K562 (cell line): ENCODE measurements at regions not wholly inside any gene's neighbourhood (a gene's known extent, or its start where the extent isn't known, plus 50 kb on each side); places are given as distances from the start of the nearest gene placed in this dataset.
"Not testable (repeated sequence)": the region's sequence is repeated elsewhere in the genome, so short reads cannot be mapped to it uniquely, and the experiment has no call there.

Experiments used
- ATAC-seq: fragments of 200-7000 bp; cut with Tn5 transposase; 3 replicates; pipeline ENCODE4 v1.9.1; 2020; ENCODE audit warnings: moderate library complexity
- BruUV-seq: library from RNA; stranded (reverse); fragments of 400-500 nt; replicated peaks from 2 replicates; lab custom pipeline; 2021; lab: Mats Ljungman, UMichigan
- CTCF ChIA-PET: fragments of 300-600 bp; formaldehyde crosslinking; extraction: SDS; loops from one replicate; lab custom pipeline; 2021; ENCODE audit warnings: low intra/inter-chr PET ratio; lab: Yijun Ruan, JAX
- POLR2A ChIA-PET: fragments of 300-600, 350-650 bp; sonication (Branson Sonifier 250); formaldehyde crosslinking; extraction: SDS; loops from one replicate; lab custom pipeline; 2021; ENCODE audit warnings: antibody characterized with exemption, inconsistent platforms; lab: Yijun Ruan, JAX
- DNase-seq, 4 experiments: peaks; one replicate each; pipeline versions ENCODE4 v3.0.0 to v3.0.0-alpha.2; 2011 to 2018; ENCODE audit warnings: low spot score in 3 of 4, mixed read lengths in 3 of 4; ENCODE audit errors: extremely low read depth in 1 of 4
- FAIRE-seq: peaks from 2 replicates; lab custom pipeline; 2011; peaks lifted over from hg19 to GRCh38; lab: Jason Lieb, UNC
- H2AFZ ChIP-seq: 2 replicates; pipeline ENCODE4 v1.6.0; 2011; ENCODE audit warnings: low read depth, low read length, control low read depth, inconsistent platforms
- H3K27ac ChIP-seq: fragments of 200-600 bp; 3 replicates; pipeline ENCODE4 v1.8.0; 2011; ENCODE audit warnings: low read depth, mild to moderate bottlenecking, control low read depth, inconsistent platforms, low read length, moderate library complexity, mixed read lengths; ENCODE audit errors: extremely low read depth
- H3K27me3 ChIP-seq, 2 experiments: fragments of 300-600 bp in 1 of 2; 2 replicates in 1 of 2; 3 replicates in 1 of 2; pipeline versions ENCODE4 v1.6.0 to v1.8.0; 2011; ENCODE audit warnings: inconsistent platforms in 2 of 2, low read length in 2 of 2, mild to moderate bottlenecking in 1 of 2, mixed read lengths in 1 of 2, moderate library complexity in 1 of 2; ENCODE audit not compliant: control insufficient read depth in 2 of 2, insufficient read depth in 2 of 2
- H3K36me3 ChIP-seq: fragments of 300-600 bp; 3 replicates; pipeline ENCODE4 v1.8.0; 2011; ENCODE audit warnings: mild to moderate bottlenecking, low read length, inconsistent platforms; ENCODE audit not compliant: control insufficient read depth, insufficient read depth
- H3K4me1 ChIP-seq, 2 experiments: fragments of 200-600 bp in 1 of 2; replicated peaks in 1 of 2; 2 replicates in 1 of 2; 3 replicates in 1 of 2; pipeline versions ENCODE4 v1.5.1 to v1.8.0; 2011; ENCODE audit warnings: inconsistent platforms in 2 of 2, low read length in 2 of 2, mild to moderate bottlenecking in 1 of 2, mixed read lengths in 1 of 2, moderate library complexity in 1 of 2; ENCODE audit not compliant: control insufficient read depth in 2 of 2, insufficient read depth in 2 of 2
- H3K4me2 ChIP-seq: 2 replicates; pipeline ENCODE4 v1.6.1; 2011; ENCODE audit warnings: low read length, control low read depth, inconsistent platforms, mixed read lengths; ENCODE audit not compliant: insufficient read depth
- H3K4me3 ChIP-seq: fragments of 200-600 bp; sonication (generic), shearing (Covaris generic); 2 replicates; pipeline ENCODE4 v1.5.1; 2016; ENCODE audit warnings: control low read depth, inconsistent platforms
- H3K79me2 ChIP-seq: fragments of 200-600 bp; 3 replicates; pipeline ENCODE4 v1.8.0; 2011; ENCODE audit warnings: low read length, inconsistent platforms; ENCODE audit not compliant: control insufficient read depth, insufficient read depth
- H3K9ac ChIP-seq, 2 experiments: 2 replicates each; pipeline versions ENCODE4 v1.6.0 to v1.6.1; 2011; ENCODE audit warnings: low read depth in 2 of 2, low read length in 2 of 2, control low read depth in 1 of 2, inconsistent platforms in 1 of 2, mild to moderate bottlenecking in 1 of 2, mixed read lengths in 1 of 2; ENCODE audit not compliant: insufficient read depth in 1 of 2
- H3K9me1 ChIP-seq: one replicate; pipeline ENCODE4 v1.6.0; 2011; ENCODE audit warnings: inconsistent platforms, mild to moderate bottlenecking, low read length, moderate library complexity; ENCODE audit not compliant: control insufficient read depth, insufficient read depth
- H3K9me3 ChIP-seq: replicated peaks from 2 replicates; pipeline ENCODE4 v1.5.1; 2011; ENCODE audit warnings: low read depth, low read length, inconsistent platforms; ENCODE audit not compliant: control insufficient read depth, insufficient read depth
- H4K20me1 ChIP-seq: replicated peaks from 2 replicates; pipeline ENCODE4 v1.6.1; 2011; ENCODE audit warnings: low read length, inconsistent platforms, mixed read lengths; ENCODE audit not compliant: control insufficient read depth, insufficient read depth
- DNMT1 ChIP-seq: fragments of 450-650 bp; IDR thresholded peaks from 2 replicates; pipeline ENCODE4 v1.6.1; 2016; ENCODE audit warnings: antibody characterized with exemption, mild to moderate bottlenecking
- ESRRB ChIP-seq: fragments of 250-450 bp; sonication (Bioruptor Pico); IDR thresholded peaks from 2 replicates; pipeline ENCODE4 v1.5.0; 2020; ENCODE audit warnings: mild to moderate bottlenecking, moderate library complexity, borderline replicate concordance
- HDGF ChIP-seq: fragments of 450-650 bp; IDR thresholded peaks from 2 replicates; pipeline ENCODE4 v1.6.1; 2016
- MXI1 ChIP-seq: IDR thresholded peaks from 2 replicates; pipeline ENCODE4 v1.6.1; 2011; ENCODE audit warnings: low read depth, mild to moderate bottlenecking, improper control_type of control experiment, low read length
- PML ChIP-seq: IDR thresholded peaks from 2 replicates; pipeline ENCODE4 v1.6.1; 2012; ENCODE audit warnings: low read length, inconsistent platforms
- ZBTB1 ChIP-seq: sonication (generic); formaldehyde crosslinking; IDR thresholded peaks from 2 replicates; pipeline ENCODE4 v1.8.1; 2023; ENCODE audit warnings: missing genetic modification reagents, low read depth, mild to moderate bottlenecking, borderline replicate concordance
- ZBTB11 ChIP-seq, 3 experiments: fragments of 200-800 bp in 1 of 3; fragments of 250-450 bp in 1 of 3; fragments of 450-650 bp in 1 of 3; sonication (Bioruptor Pico) in 1 of 3; sonication (Bioruptor generic) in 1 of 3; formaldehyde crosslinking in 1 of 3; IDR thresholded peaks; 2 replicates each; pipeline versions ENCODE4 v1.6.1 to v1.8.0; 2016 to 2022; ENCODE audit warnings: mild to moderate bottlenecking in 2 of 3, missing genetic modification characterization in 2 of 3, missing compliant biosample characterization in 1 of 3, moderate library complexity in 1 of 3
- ZC3H4 ChIP-seq: sonication (generic); formaldehyde crosslinking; IDR thresholded peaks from 2 replicates; pipeline ENCODE4 v1.9.0; 2021; ENCODE audit warnings: missing genetic modification reagents, borderline replicate concordance
- WGBS: fragments of 100-300 bp; shearing (Covaris generic); methylation state at CpG from one replicate; pipeline ENCODE4 v1.1.6; 2016; ENCODE audit warnings: low coverage, mixed read lengths; ENCODE audit not compliant: insufficient coverage; ENCODE audit errors: missing lambda C conversion rate; 5-methylcytosine and 5-hydroxymethylcytosine counted together
- in situ Hi-C: fragments of 300-500 bp; cut with MboI; formaldehyde crosslinking; loops from 4 replicates; pipeline ENCODE4 v1.15.0; 2018; ENCODE audit warnings: inconsistent platforms, mixed read lengths
- intact Hi-C: fragments of 100-400 bp; cut with micrococcal nuclease; formaldehyde crosslinking; loops from 2 replicates; pipeline ENCODE4 v1.14.2; 2022

DNA sequence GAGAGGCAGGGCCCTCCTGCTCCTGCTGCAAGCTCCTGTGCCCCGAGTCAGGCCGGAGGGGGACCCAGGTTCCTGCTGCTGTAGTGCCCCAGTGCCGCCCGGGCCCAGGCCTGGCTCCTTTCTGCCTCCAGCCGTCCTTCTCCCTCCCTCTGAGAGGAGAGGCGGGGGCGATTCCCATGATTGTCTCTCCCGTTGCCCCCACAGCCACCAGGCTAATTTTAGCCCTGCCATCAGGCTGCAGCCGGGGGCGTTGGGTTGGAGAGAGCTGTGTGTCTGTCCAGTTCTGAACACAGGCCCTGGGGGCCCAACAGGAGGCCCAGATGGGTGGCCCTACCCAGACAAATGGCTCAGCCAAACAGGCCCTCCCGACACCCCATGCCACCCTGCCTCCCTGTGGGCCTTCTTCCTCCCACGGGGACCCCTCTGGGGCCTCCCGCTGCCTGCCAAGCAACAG lies 214.8 kb downstream of the TBC1D2B start (continued):
- TF ChIP-seq HDGF (no peak), ESRRB (CRISPR knock-in tag) (no peak), PML (no peak), DNMT1 (no peak), MXI1 (no peak), ZBTB1 (no peak), ZBTB11 (CRISPR knock-in tag; IDR thresholded peaks at IDR 0.05) (no peak), ZC3H4 (CRISPR knock-in tag) (no peak)

DNA sequence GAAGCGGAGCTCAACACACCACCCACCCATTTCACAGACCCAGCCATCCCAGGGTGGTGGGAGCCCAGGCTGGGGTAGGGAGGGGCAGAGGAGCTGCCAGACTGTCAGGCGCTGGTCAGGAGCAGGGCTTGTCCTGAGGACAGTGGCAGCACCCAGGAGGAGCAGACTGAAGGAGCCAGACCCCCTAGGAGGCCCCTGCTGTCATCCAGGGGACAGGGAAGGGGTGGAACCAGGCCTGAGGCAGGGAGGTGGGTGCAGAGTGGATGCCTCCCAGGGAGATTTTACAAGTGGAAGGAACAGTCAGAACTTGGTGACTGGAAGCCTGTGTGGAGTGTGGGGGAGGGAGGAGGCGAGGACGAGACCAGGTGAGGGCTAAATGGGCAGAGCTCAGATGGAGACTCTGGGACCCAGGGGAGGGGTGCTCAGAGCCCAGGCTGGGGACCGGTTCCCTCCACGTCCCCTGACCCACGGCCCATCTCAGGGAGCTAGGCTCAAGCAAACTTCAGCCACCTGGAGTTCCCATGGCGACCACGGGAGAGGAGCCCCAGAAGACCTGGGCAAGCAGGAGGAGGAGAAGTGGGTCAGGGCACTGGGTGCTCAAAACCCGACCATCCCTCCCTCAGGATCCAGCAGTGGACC lies 215.4 kb downstream of the TBC1D2B start:
- Histone ChIP-seq H3K27me3 (peaks cover 8 to 57% of the 10 kb centered on the region in 2 experiments; a peak in 4 of 5 replicates), H3K4me1 (peaks cover 0 to 25% of the 10 kb centered on the region in 2 experiments; a peak in 2 of 5 replicates)
- BruUV-seq, H3K79me2 ChIP-seq, H3K4me3 ChIP-seq, ATAC-seq, H3K27ac ChIP-seq, H2AFZ ChIP-seq, intact Hi-C loops, in situ Hi-C loops, FAIRE-seq, H4K20me1 ChIP-seq, H3K9ac ChIP-seq, H3K4me2 ChIP-seq, H3K36me3 ChIP-seq, H3K9me1 ChIP-seq, DNase-seq, CTCF ChIA-PET, H3K9me3 ChIP-seq: not testable (repeated sequence)
- 0% methylated on average over 7 of the region's 10 CpGs for WGBS
- POLR2A ChIA-PET, result interaction anchor here (0.6 kb wide), 1 partner anchor 441 kb away, joined by 3 read pairs; no protein-coding TSS in a partner anchor
